GM12872 (cell line): ENCODE measurements at regions not wholly inside any gene's neighbourhood (a gene's known extent, or its start where the extent isn't known, plus 50 kb on each side); places are given as distances from the start of the nearest gene placed in this dataset.

Experiments
- CTCF ChIP-seq: IDR thresholded peaks from 3 replicates; pipeline ENCODE4 v1.5.1; 2011; ENCODE audit warnings: low read depth, mild to moderate bottlenecking, low read length, moderate library complexity; ENCODE audit not compliant: insufficient read depth

- TF ChIP-seq CTCF: no peak
Observed at GRCh38 chr5:25955337-25955736, 1083.0 kb downstream of the CDH9 start.

GRCh38 chr5:25950681-25951080, 1087.7 kb downstream of the CDH9 start:
- no peak for TF ChIP-seq CTCF

- no peak for TF ChIP-seq CTCF
Observed at GRCh38 chr5:25948278-25948677, 1090.1 kb downstream of the CDH9 start.

GRCh38 chr5:25944786-25945185, 1093.6 kb downstream of the CDH9 start:
- TF ChIP-seq CTCF: no peak

GRCh38 chr5:25909163-25909562, 1129.2 kb downstream of the CDH9 start:
- TF ChIP-seq CTCF: no peak

GRCh38 chr5:25905646-25906045, 1132.7 kb downstream of the CDH9 start:
- no peak for TF ChIP-seq CTCF

GRCh38 chr5:25892211-25892610, 1146.2 kb downstream of the CDH9 start:
- TF ChIP-seq CTCF: no peak

- TF ChIP-seq CTCF: no peak
Observed at GRCh38 chr5:25891691-25892090, 1146.7 kb downstream of the CDH9 start.
